Spinal cord (tissue), 9 donors: ENCODE measurements at regions not wholly inside any gene's neighbourhood (a gene's known extent, or its start where the extent isn't known, plus 50 kb on each side); places are given as distances from the start of the nearest gene placed in this dataset.
A peak's percentile ranks its signal among the peaks of the same experiment; 100 is the strongest.

Source experiments
- DNase-seq, 6 donors: peaks; one replicate each; pipeline versions ENCODE4 v3.0.0 to v3.0.0-alpha.2; 2013 to 2015; ENCODE audit warnings: low spot score in 6 of 6, low read depth in 4 of 6
- H3K27ac ChIP-seq: one replicate; pipeline ENCODE4 v1.5.1; 2013; ENCODE audit warnings: low read depth, low read length, control low read depth
- H3K27me3 ChIP-seq: one replicate; pipeline ENCODE4 v1.6.1; 2013; ENCODE audit warnings: low read length; ENCODE audit not compliant: control insufficient read depth, insufficient read depth
- H3K36me3 ChIP-seq: one replicate; pipeline ENCODE4 v1.6.1; 2013; ENCODE audit warnings: low read length; ENCODE audit not compliant: control insufficient read depth, insufficient read depth
- H3K4me1 ChIP-seq: one replicate; pipeline ENCODE4 v1.6.1; 2013; ENCODE audit warnings: low read length; ENCODE audit not compliant: control insufficient read depth, insufficient read depth
- H3K4me3 ChIP-seq: one replicate; pipeline ENCODE4 v1.5.1; 2013; ENCODE audit warnings: low read depth, low read length, control low read depth
- H3K9me3 ChIP-seq: one replicate; pipeline ENCODE4 v1.6.1; 2013; ENCODE audit warnings: low read length; ENCODE audit not compliant: control insufficient read depth, insufficient read depth
- WGBS: methylation state at CpG from one replicate; pipeline ENCODE4 v1.1.5; 2013; ENCODE audit warnings: missing lambda C conversion rate; ENCODE audit not compliant: insufficient coverage; 5-methylcytosine and 5-hydroxymethylcytosine counted together
- donor health status: healthy.

- Histone ChIP-seq H3K4me3 (no peak overlapping the region), H3K4me1 (no peaks in the 10 kb centered on the region), H3K36me3 (no peaks in the 10 kb centered on the region), H3K27me3 (no peaks in the 10 kb centered on the region), H3K9me3 (no peaks in the 10 kb centered on the region), H3K27ac (no peak overlapping the region)
- no peak for DNase-seq
- WGBS, result 83% methylated on average over 3 of the region's 3 CpGs
These were observed 1096.8 kb upstream of the NXPH2 start for GRCh38 chr2:139876964-139877363.

- 100% methylated on average over 2 of the region's 2 CpGs for WGBS
These were observed 1096.1 kb upstream of the NXPH2 start for GRCh38 chr2:139876321-139876720.

GRCh38 chr2:139872503-139872902, 1092.3 kb upstream of the NXPH2 start:
- H3K36me3 ChIP-seq, result no peaks in the 10 kb centered on the region
- no peak overlapping the region for H3K4me3 ChIP-seq
- WGBS, result no CpG with 5 or more reads among the region's 4 CpGs
- no peaks in the 10 kb centered on the region for H3K4me1 ChIP-seq
- no peaks in the 10 kb centered on the region for H3K27me3 ChIP-seq
- no peak overlapping the region for H3K27ac ChIP-seq
- DNase-seq, result no peak
- H3K9me3 ChIP-seq, result no peaks in the 10 kb centered on the region

More at GRCh38 chr2:139876321-139876720, 1096.1 kb upstream of the NXPH2 start:
- no peaks in the 10 kb centered on the region for H3K4me1 ChIP-seq
- H3K36me3 ChIP-seq, result no peaks in the 10 kb centered on the region
- H3K27me3 ChIP-seq, result no peaks in the 10 kb centered on the region
- DNase-seq, result no peak
- no peak overlapping the region for H3K4me3 ChIP-seq
- no peak overlapping the region for H3K27ac ChIP-seq
- no peaks in the 10 kb centered on the region for H3K9me3 ChIP-seq

DNA sequence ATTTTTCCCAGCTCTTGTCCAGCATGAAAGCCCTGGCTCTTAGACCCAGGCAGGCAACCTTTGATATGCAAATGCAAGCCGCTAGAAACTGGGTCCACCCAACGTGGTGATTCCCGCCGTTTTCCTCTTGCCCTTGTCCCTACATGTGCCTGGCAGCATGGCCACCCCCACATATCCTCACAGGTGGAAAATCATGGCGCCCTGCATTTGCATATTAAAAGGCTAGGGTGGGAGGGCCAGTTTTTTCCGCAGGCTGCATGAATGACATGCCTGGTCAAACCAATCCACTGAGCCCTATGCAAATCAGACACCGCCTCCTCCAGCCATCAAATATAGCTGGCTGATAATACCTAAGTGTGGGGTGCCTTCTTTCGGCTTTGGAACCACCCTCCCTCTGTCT, 1091.8 kb upstream of the NXPH2 start:
- H3K4me3 ChIP-seq, result no peak overlapping the region
- 96% methylated on average over 3 of the region's 8 CpGs for WGBS
- H3K4me1 ChIP-seq, result no peaks in the 10 kb centered on the region
- H3K9me3 ChIP-seq, result no peaks in the 10 kb centered on the region
- no peaks in the 10 kb centered on the region for H3K36me3 ChIP-seq
- no peak for DNase-seq
- no peak overlapping the region for H3K27ac ChIP-seq
- no peaks in the 10 kb centered on the region for H3K27me3 ChIP-seq

DNA sequence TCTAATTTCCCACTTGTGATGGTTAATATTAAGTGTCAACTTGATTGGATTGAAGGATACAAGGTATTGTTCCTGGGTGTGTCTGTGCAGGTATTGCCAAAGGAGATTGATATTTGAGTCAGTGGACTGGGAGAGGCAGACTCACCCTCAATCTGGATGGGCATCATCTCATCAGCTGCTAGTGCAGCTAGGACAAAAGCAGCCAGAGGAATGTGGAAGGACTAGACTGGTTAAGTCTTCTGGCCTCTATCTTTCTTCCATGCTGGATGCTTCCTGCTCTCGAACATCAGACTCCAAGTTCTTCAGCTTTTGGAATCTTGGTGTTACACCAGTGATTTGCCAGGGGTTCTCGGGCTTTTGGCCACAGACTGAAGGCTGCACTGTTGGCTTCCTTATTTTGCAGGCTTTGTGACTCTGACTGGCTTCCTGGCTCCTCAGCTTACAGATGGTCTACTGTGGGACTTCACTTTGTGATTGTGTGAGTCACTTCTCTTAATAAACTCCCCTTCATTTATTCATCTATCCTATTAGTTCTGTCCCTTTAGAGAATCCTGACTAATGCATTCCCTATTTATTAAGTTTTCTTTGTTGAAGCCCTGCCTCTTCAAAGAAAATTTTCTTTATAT, 1087.5 kb upstream of the NXPH2 start:
- Histone ChIP-seq H3K27me3 (no peaks in the 10 kb centered on the region), H3K27ac (no peak overlapping the region), H3K9me3 (peaks cover 4% of the 10 kb centered on the region), H3K36me3 (no peaks in the 10 kb centered on the region), H3K4me3 (no peak overlapping the region), H3K4me1 (no peaks in the 10 kb centered on the region)
- DNase-seq, result no peak
- 94% methylated on average over 2 of the region's 2 CpGs for WGBS

GRCh38 chr2:139864821-139865302, 1084.7 kb upstream of the NXPH2 start:
- Histone ChIP-seq H3K4me1 (no peaks in the 10 kb centered on the region), H3K27ac (no peak overlapping the region), H3K27me3 (no peaks in the 10 kb centered on the region), H3K36me3 (no peaks in the 10 kb centered on the region), H3K4me3 (no peak overlapping the region), H3K9me3 (peaks cover 4% of the 10 kb centered on the region)
- WGBS, result 74% methylated on average over 4 of the region's 6 CpGs
- no peak for DNase-seq

DNA sequence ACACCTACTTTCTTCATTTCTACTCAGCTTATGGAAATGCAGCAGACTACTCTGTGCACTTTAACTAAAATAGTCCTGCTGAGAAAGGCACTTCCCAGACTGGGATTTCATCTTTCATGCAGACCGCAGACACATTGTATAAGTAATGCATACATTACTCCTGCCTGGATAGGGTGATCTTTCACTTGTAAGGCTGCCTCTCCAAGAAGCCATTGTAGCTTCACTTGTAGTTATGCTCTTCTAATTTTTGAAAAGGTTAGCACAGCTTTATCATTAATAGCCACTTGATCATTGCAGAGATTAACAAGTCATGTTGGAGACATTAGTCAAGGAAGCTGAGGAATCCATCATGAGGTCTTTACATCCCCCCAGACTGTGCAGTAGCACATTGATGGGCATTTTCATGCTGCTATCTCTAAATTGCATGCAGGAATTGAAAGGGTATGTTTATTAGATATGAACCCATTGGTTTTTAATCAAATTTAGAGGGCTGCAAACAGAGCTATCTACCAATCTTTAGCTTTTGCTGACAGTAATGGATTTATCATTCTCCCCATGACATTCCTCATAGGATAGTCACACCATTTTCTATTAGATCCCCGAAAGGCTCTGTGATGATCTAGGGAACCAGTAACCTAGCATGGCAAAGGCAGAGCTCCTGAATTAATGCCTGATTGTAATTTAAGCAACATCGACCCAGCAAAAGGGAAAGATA, 1074.7 kb upstream of the NXPH2 start:
- no peaks in the 10 kb centered on the region for H3K9me3 ChIP-seq
- H3K4me3 ChIP-seq, result no peak overlapping the region
- H3K27ac ChIP-seq, result no peak overlapping the region
- no peaks in the 10 kb centered on the region for H3K27me3 ChIP-seq
- no peaks in the 10 kb centered on the region for H3K4me1 ChIP-seq
- WGBS, result no CpG with 5 or more reads among the region's 3 CpGs
- H3K36me3 ChIP-seq, result no peaks in the 10 kb centered on the region
- peak in 1 of 6 donors; percentile 37 for DNase-seq

DNA sequence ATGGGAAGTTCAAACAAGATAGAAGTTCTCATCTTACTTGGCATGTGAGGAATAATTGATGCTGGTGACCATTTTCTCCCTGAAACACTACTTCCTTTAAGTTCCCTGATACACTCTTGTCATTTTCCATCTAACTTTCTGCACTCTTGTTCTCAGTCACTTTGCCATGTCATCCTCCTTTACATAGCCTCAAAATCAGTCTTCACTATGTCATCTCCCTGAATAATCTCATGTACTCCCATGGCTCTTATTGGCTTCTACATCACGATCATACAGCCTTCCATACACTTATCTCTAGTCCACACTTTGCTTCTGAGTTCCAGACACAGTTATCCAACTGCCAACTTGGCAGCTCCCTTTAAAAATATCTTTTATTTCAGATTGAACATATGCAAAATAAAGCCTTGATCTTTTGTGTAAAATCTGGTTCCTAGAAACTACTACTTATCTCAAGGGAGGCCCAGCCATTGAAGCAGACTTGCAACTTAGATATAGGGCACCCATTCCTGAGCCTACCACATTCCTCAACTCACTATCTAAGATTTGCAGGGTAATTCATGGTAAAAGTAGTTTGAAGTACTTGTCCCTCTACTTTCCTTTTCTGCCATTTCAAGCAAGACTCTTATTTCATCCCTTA, 1070.2 kb upstream of the NXPH2 start:
- Histone ChIP-seq H3K4me3 (no peak overlapping the region), H3K4me1 (no peaks in the 10 kb centered on the region), H3K27me3 (no peaks in the 10 kb centered on the region), H3K9me3 (no peaks in the 10 kb centered on the region), H3K36me3 (no peaks in the 10 kb centered on the region), H3K27ac (no peak overlapping the region)
- peak in 1 of 6 donors; percentile 1 for DNase-seq
- WGBS, result no CpG with 5 or more reads among the region's 1 CpG

DNA sequence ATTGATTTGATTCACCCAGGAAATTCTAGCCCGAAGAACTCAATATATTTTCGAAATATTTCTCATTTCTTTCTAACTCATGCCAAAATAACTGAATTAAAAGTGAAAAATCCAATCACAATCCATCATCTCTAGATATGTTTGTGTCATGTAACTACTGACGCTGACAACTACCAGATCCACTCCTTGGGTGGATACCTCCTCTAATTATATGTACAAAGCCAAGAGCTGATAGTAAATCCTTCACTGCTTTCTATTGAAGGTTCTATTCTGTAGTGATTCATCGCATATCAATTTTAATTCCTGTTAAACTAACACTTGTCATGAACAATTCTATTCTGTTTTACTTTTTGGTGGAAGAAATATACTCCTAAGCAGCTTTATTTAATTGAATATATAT, 1056.6 kb upstream of the NXPH2 start:
- no CpG with 5 or more reads among the region's 4 CpGs for WGBS
- H3K36me3 ChIP-seq, result no peaks in the 10 kb centered on the region
- no peaks in the 10 kb centered on the region for H3K27me3 ChIP-seq
- H3K4me1 ChIP-seq, result no peaks in the 10 kb centered on the region
- no peak overlapping the region for H3K27ac ChIP-seq
- peaks cover 4% of the 10 kb centered on the region for H3K9me3 ChIP-seq
- DNase-seq, result no peak
- no peak overlapping the region for H3K4me3 ChIP-seq
